SK-N-SH (cell line): ENCODE measurements at regions not wholly inside any gene's neighbourhood (a gene's known extent, or its start where the extent isn't known, plus 50 kb on each side); places are given as distances from the start of the nearest gene placed in this dataset.

Experiments used
- CTCF ChIA-PET: fragments of 300-600, 350-600 bp; formaldehyde crosslinking; extraction: SDS; loops from one replicate; lab custom pipeline; 2021; lab: Yijun Ruan, JAX
- POLR2A ChIA-PET: fragments of 350-600 bp; sonication (Branson Sonifier 250); formaldehyde crosslinking; extraction: SDS; loops from one replicate; lab custom pipeline; 2020; ENCODE audit warnings: antibody characterized with exemption, inconsistent platforms; lab: Yijun Ruan, JAX
- DNase-seq: peaks from one replicate; pipeline ENCODE4 v3.0.0; 2012
- H2AFZ ChIP-seq: fragments of 200-600 bp; sonication (generic); 2 replicates; pipeline ENCODE4 v1.8.1; 2016; ENCODE audit warnings: antibody characterized with exemption, mild to moderate bottlenecking, low read depth
- H3F3A ChIP-seq: fragments of 200-600 bp; sonication (generic); replicated peaks from 2 replicates; pipeline ENCODE3; 2016; ENCODE audit warnings: antibody characterized with exemption, mild to moderate bottlenecking; ENCODE audit not compliant: insufficient read depth
- H3K27ac ChIP-seq, 2 experiments: fragments of 200-500 bp in 1 of 2; fragments of 200-600 bp in 1 of 2; sonication (Bioruptor generic) in 1 of 2; sonication (generic), shearing (Covaris generic) in 1 of 2; 2 replicates each; pipeline versions ENCODE4 v1.5.1 to v1.6.1; 2014 to 2016; ENCODE audit warnings: low read depth in 2 of 2, inconsistent platforms in 1 of 2, low read length in 1 of 2, mild to moderate bottlenecking in 1 of 2, mixed read lengths in 1 of 2
- H3K27me3 ChIP-seq: fragments of 200-600 bp; sonication (generic), shearing (Covaris generic); 2 replicates; pipeline ENCODE4 v1.6.1; 2016; ENCODE audit warnings: mixed run types; ENCODE audit not compliant: insufficient read depth
- H3K36me3 ChIP-seq, 2 experiments: fragments of 200-500 bp in 1 of 2; fragments of 200-600 bp in 1 of 2; sonication (Bioruptor generic) in 1 of 2; sonication (generic) in 1 of 2; replicated peaks in 1 of 2; 2 replicates each; pipeline versions ENCODE3 to v1.5.1; 2014 to 2016; ENCODE audit warnings: low read length in 1 of 2, mild to moderate bottlenecking in 1 of 2; ENCODE audit not compliant: insufficient read depth in 2 of 2, control insufficient read depth in 1 of 2
- H3K4me1 ChIP-seq, 2 experiments: fragments of 200-500 bp in 1 of 2; fragments of 200-600 bp in 1 of 2; sonication (Bioruptor generic) in 1 of 2; sonication (generic), shearing (Covaris generic) in 1 of 2; 2 replicates each; pipeline versions ENCODE4 v1.5.1 to v1.6.1; 2014 to 2016; ENCODE audit warnings: low read depth in 1 of 2, low read length in 1 of 2, mixed run types in 1 of 2; ENCODE audit not compliant: insufficient read depth in 2 of 2, control insufficient read depth in 1 of 2
- H3K4me2 ChIP-seq: fragments of 200-600 bp; sonication (generic), shearing (Covaris generic); 2 replicates; pipeline ENCODE4 v1.6.1; 2017; ENCODE audit warnings: mixed run types
- H3K4me3 ChIP-seq, 2 experiments: fragments of 200-500 bp in 1 of 2; fragments of 200-600 bp in 1 of 2; sonication (Bioruptor generic) in 1 of 2; sonication (generic), shearing (Covaris generic) in 1 of 2; 2 replicates each; pipeline versions ENCODE4 v1.5.1 to v1.8.1; 2014 to 2016; ENCODE audit warnings: low read depth in 2 of 2, inconsistent platforms in 1 of 2, low read length in 1 of 2, mild to moderate bottlenecking in 1 of 2, mixed read lengths in 1 of 2, moderate library complexity in 1 of 2
- H3K79me2 ChIP-seq: fragments of 200-600 bp; sonication (generic); 2 replicates; pipeline ENCODE4 v1.8.1; 2017; ENCODE audit warnings: mild to moderate bottlenecking; ENCODE audit not compliant: insufficient read depth
- H3K9ac ChIP-seq: fragments of 200-600 bp; sonication (generic); 2 replicates; pipeline ENCODE4 v1.6.1; 2017; ENCODE audit warnings: mixed run types
- H3K9me2 ChIP-seq: fragments of 200-600 bp; sonication (generic); 2 replicates; pipeline ENCODE4 v1.6.1; 2017; ENCODE audit warnings: mixed run types
- H3K9me3 ChIP-seq: fragments of 200-600 bp; sonication (generic); 2 replicates; pipeline ENCODE4 v1.6.1; 2017; ENCODE audit warnings: mixed run types, mild to moderate bottlenecking, moderate library complexity
- H4K20me1 ChIP-seq: fragments of 200-600 bp; sonication (generic); 2 replicates; pipeline ENCODE4 v1.6.1; 2017; ENCODE audit warnings: mild to moderate bottlenecking, mixed run types; ENCODE audit not compliant: insufficient read depth
- CHD2 ChIP-seq: fragments of 150-350 bp; IDR thresholded peaks from 2 replicates; pipeline ENCODE4 v1.6.1; 2018; ENCODE audit warnings: low read length; ENCODE audit not compliant: partially characterized antibody
- EZH2phosphoT487 ChIP-seq: fragments of 200-600 bp; sonication (generic); IDR thresholded peaks from 2 replicates; pipeline ENCODE4 v1.6.1; 2017; ENCODE audit warnings: low read depth, mixed run types, mild to moderate bottlenecking, antibody characterized with exemption, moderate library complexity, borderline replicate concordance
- FOSL2 ChIP-seq: IDR thresholded peaks from 2 replicates; pipeline ENCODE4 v1.4.0; 2012; ENCODE audit warnings: low read depth, mild to moderate bottlenecking, moderate library complexity, borderline replicate concordance
- FOXJ3 ChIP-seq: sonication (generic); formaldehyde crosslinking; IDR thresholded peaks from 2 replicates; pipeline ENCODE4 v1.5.1; 2020; ENCODE audit warnings: mild to moderate bottlenecking, missing genetic modification reagents
- FOXM1 ChIP-seq: IDR thresholded peaks from 2 replicates; pipeline ENCODE4 v1.4.0; 2012; ENCODE audit warnings: low read depth, mild to moderate bottlenecking
- GATA2 ChIP-seq: sonication (generic); formaldehyde crosslinking; IDR thresholded peaks from 2 replicates; pipeline ENCODE4 v1.5.0; 2020; ENCODE audit warnings: mild to moderate bottlenecking, missing genetic modification reagents
- MAX ChIP-seq: IDR thresholded peaks from 2 replicates; pipeline ENCODE4 v1.4.0; 2012; ENCODE audit warnings: low read depth
- POLR2AphosphoS5 ChIP-seq: IDR thresholded peaks from 2 replicates; pipeline ENCODE4 v1.6.1; 2012; ENCODE audit warnings: low read depth, low read length
- RAD21 ChIP-seq: IDR thresholded peaks from 2 replicates; pipeline ENCODE4 v1.6.1; 2012; ENCODE audit warnings: mild to moderate bottlenecking, low read length
- RFX5 ChIP-seq: IDR thresholded peaks from 2 replicates; pipeline ENCODE4 v1.6.1; 2012; ENCODE audit warnings: mild to moderate bottlenecking, improper control_type of control experiment, low read length
- RXRA ChIP-seq: IDR thresholded peaks from 2 replicates; pipeline ENCODE4 v1.4.0; 2012; ENCODE audit warnings: low read depth, mild to moderate bottlenecking, borderline replicate concordance
- TAF1 ChIP-seq: IDR thresholded peaks from 2 replicates; pipeline ENCODE4 v1.6.1; 2012; ENCODE audit warnings: low read depth, mild to moderate bottlenecking, low read length, moderate library complexity, borderline replicate concordance
- TCF12 ChIP-seq: IDR thresholded peaks from 2 replicates; pipeline ENCODE4 v1.4.0; 2012
- TEAD4 ChIP-seq: IDR thresholded peaks from 2 replicates; pipeline ENCODE4 v1.4.0; 2012; ENCODE audit warnings: mild to moderate bottlenecking, borderline replicate concordance; ENCODE audit not compliant: insufficient read depth
- YY1 ChIP-seq: IDR thresholded peaks from 2 replicates; pipeline ENCODE4 v1.4.0; 2012; ENCODE audit warnings: low read depth, mild to moderate bottlenecking
- WGBS: methylation state at CpG from one replicate; pipeline ENCODE4 v1.1.6; 2017; ENCODE audit warnings: low lambda C conversion rate; 5-methylcytosine and 5-hydroxymethylcytosine counted together
- TF ChIP-seq, protein P1 (sequence below): fragments of 150-350 bp; IDR thresholded peaks from 2 replicates; pipeline ENCODE4 v1.6.1; 2017; ENCODE audit warnings: antibody characterized with exemption, low read length, low read depth, borderline replicate concordance

DNA sequence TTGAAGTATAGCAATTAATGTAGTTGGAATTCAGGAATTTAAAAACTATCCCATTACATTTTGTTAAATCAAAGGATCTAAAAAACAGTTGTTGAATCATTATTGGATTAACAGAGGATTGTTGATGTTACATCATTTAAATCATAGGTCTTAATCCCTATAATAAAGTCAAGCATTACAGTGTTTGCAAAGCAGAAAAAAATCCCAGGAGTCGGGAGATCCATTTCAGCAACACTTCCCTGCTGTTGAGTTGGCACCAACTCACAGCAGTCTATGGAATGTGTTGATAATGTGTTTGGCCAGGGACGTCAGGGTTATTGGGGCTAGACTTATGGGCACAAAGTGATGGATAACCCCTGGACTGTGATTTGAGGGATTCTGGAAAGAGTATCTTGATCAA is 99.1 kb upstream of the TMTC1 start:
- Histone ChIP-seq H3F3A (no peaks in the 10 kb centered on the region), H3K9me2 (no peaks in the 10 kb centered on the region), H3K79me2 (no peaks in the 10 kb centered on the region), H2AFZ (no peak overlapping the region), H3K4me1 (no peaks in the 10 kb centered on the region), H3K36me3 (no peaks in the 10 kb centered on the region), H3K9ac (no peak overlapping the region), H3K9me3 (no peaks in the 10 kb centered on the region), H3K4me2 (no peak overlapping the region), H4K20me1 (no peaks in the 10 kb centered on the region), H3K4me3 (no peak overlapping the region), H3K27ac (no peak overlapping the region), H3K27me3 (no peaks in the 10 kb centered on the region)
- ChIA-PET CTCF (interaction anchor here (1.4 kb wide), 1 partner anchor 330 kb away, joined by 3 read pairs; no protein-coding TSS in a partner anchor), POLR2A (no interaction called here)
- no peak for TF ChIP-seq TCF12
- 13% methylated on average over 2 of the region's 2 CpGs for WGBS
- DNase-seq: no peak

DNA sequence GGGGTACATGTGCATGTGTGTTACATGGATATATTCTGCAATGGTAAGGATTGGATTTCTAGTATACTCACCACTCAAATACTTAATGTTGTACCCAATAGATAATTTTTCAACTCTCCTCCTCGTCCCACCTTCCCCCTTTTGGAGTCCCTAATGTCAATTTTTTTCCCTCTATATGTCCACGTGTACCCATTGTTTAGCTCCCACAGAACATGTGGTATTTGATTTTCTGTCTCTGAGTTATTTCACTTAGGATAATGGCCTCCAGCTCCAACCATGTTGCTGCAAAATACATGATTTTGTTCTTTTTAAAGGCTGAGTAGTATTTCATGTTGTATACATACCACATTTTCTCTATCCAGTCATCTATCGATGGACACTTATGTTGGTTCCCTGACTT is 97.2 kb upstream of the TMTC1 start:
- CTCF ChIA-PET: no interaction called here
- Histone ChIP-seq H3K79me2 (no peaks in the 10 kb centered on the region), H3K36me3 (no peaks in the 10 kb centered on the region), H4K20me1 (no peaks in the 10 kb centered on the region), H3K9me3 (no peaks in the 10 kb centered on the region), H3K27me3 (no peaks in the 10 kb centered on the region), H3K9me2 (no peaks in the 10 kb centered on the region), H3K4me2 (no peak overlapping the region), H3K4me3 (no peak overlapping the region), H3F3A (no peaks in the 10 kb centered on the region), H3K4me1 (no peaks in the 10 kb centered on the region), H3K9ac (no peak overlapping the region), H2AFZ (no peak overlapping the region), H3K27ac (no peak overlapping the region)
- WGBS: 28% methylated on average over 3 of the region's 3 CpGs
- POLR2A ChIA-PET: no interaction called here
- no peak for DNase-seq
- TF ChIP-seq, protein P1, sequence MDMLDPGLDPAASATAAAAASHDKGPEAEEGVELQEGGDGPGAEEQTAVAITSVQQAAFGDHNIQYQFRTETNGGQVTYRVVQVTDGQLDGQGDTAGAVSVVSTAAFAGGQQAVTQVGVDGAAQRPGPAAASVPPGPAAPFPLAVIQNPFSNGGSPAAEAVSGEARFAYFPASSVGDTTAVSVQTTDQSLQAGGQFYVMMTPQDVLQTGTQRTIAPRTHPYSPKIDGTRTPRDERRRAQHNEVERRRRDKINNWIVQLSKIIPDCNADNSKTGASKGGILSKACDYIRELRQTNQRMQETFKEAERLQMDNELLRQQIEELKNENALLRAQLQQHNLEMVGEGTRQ: no peak
- TF ChIP-seq YY1 (no peak), RAD21 (no peak), RFX5 (no peak), EZH2phosphoT487 (no peak), POLR2AphosphoS5 (no peak), TEAD4 (no peak), MAX (no peak), TCF12 (no peak), FOSL2 (no peak), RXRA (no peak), TAF1 (no peak), FOXM1 (no peak), GATA2 (CRISPR knock-in tag) (no peak), CHD2 (no peak), FOXJ3 (CRISPR knock-in tag) (no peak)
